Stimulated activated CD8-positive, alpha-beta memory T cell treated with anti-CD3 and anti-CD28 coated beads, Interleukin-4, amount 100 ng/mL, for 48 hours (primary cell): ENCODE measurements at regions not wholly inside any gene's neighbourhood (a gene's known extent, or its start where the extent isn't known, plus 50 kb on each side); places are given as distances from the start of the nearest gene placed in this dataset.

Experiments used
- DNase-seq: peaks from one replicate; pipeline ENCODE4 v3.0.0-alpha.2; 2020

DNA sequence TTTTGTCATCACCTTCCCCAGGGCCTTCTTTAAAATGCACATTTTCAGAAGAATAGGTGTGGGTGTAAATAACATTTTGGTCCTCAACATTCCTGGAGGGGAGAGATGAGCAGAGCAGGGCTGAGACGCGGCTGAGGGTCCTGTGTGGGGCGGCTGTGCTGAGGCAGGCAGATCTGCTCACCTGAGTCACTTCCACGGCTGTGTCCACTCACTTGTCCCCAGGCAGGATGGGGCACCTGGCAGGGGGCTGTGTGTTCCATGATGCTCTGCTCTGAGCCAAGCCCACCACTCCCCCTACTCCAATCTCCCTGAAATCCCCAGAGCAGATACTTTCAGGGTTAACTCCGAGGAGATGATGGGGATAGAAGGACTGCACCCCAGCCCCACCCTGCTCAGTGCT, 93.8 kb downstream of the GLRX3 start:
- no peak for DNase-seq

DNA sequence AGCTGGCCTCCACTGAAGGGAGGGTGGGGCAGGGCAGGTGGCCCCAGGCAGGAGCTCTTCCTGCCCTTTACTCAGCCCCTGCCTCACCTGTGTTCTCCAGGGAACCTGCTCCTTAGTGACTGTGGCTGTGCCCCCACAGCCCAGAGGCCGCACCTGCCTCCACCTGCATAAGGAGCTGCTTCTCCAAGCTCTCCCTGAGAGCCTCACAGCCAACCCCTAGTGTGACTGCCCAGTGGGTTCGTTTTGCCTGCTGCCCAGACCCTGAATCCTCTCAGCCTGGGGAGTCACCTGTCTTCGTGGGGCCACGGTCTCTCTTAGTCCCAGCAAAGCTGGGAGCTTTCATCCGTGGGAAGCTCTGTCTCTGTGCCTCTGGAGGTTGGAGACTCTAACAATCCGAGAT, 94.4 kb downstream of the GLRX3 start:
- DNase-seq, result no peak

DNA sequence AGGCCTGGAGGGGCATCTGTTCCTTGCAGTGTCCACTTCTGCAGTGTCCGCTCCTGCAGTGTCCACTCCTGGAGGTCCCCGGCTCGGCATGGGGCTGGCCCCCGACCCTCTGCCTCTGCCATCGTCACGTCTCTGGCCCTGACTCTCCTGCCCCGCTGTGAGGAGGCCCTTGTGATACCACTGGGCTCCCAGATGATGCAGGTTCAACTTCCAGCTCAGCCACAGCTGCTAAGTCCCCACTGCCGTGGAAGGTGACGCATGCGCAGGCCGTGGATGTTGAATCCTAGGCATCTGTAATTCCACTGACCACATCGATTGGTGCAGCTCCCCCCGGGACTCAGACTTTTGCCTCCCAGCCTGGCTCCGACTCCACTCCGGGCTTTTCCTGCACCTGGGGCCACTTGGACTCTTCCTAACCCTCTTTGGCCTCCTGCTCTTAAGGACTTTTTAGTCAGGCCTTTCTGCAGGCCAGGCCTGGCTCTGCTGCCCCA, 95.1 kb downstream of the GLRX3 start:
- no peak for DNase-seq

DNA sequence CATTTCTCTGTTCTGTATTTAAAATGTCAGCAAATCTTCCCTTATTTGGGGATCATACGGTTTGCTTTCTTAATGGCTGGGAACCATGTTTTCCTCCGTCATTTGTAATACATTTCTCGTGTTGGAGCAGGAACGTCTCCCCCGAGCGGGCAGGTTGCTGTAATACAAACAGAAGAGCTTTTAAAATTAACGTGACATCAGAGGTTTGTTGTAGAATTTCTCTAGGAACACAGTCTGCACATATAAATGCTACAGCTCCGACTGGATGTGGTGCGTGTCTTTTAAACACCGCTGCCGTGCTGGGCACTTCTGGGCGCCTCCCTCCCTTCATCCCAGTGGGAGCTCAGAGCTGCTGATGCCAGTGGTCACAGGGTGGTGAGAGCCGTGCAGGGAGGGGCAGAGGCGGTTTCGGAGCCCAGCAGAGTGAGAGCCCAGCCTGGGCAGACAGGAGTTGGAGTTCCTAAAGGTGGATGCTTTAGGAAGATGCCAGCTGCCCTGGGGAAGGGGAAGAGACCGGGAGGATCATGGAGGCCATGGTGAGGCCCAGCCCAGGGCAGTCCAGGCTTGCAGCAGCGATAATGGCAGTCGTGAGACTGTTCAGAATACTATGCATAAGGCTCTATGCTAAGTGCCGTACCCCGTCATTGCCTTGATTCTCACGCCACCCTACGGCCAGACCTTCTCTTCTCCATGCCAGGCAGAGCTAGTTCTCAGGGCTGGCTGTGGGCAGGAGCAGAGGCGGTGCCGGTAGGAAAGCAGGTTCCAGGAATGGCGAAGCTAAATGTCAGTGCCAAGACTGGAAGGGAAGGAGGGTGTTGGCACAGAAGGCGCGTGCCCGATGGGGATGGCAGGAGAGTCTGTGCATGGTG, 96.2 kb downstream of the GLRX3 start:
- no peak for DNase-seq

DNA sequence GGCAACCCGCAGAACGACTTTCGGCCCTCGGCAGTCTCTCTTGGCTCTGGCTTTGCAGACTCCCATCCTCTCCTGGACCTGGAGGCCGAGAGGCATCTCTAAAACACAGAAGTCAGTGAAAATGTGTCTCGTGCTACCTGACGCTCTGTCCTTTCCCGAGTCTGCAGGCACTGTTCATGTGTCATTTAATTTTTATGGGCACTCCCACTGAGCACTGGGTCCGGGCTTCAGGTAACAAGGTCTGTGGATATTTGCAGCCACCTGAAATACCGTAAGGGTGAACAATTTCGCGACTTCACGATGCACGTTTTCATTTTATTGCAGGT, 96.8 kb downstream of the GLRX3 start:
- no peak for DNase-seq

DNA sequence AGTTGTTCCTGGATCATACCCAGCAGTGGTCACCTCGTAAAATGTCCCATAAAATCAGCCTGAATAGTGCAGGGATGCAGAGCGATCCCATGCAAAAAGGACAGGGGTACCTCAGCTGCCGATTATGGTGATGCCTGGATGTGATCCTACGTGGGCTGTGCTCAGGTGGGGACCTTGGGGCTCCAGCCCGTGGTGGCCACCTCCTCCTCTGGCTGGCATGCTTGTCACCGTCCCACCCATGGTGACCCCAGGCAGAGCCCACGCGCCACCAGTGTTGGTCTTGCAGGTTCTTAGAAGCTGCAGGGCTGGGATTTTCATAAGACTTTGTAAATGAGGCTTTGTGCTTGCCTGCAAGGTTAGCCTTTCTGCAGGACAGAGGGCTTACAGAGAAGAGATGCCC, 97.2 kb downstream of the GLRX3 start:
- DNase-seq, result no peak

DNA sequence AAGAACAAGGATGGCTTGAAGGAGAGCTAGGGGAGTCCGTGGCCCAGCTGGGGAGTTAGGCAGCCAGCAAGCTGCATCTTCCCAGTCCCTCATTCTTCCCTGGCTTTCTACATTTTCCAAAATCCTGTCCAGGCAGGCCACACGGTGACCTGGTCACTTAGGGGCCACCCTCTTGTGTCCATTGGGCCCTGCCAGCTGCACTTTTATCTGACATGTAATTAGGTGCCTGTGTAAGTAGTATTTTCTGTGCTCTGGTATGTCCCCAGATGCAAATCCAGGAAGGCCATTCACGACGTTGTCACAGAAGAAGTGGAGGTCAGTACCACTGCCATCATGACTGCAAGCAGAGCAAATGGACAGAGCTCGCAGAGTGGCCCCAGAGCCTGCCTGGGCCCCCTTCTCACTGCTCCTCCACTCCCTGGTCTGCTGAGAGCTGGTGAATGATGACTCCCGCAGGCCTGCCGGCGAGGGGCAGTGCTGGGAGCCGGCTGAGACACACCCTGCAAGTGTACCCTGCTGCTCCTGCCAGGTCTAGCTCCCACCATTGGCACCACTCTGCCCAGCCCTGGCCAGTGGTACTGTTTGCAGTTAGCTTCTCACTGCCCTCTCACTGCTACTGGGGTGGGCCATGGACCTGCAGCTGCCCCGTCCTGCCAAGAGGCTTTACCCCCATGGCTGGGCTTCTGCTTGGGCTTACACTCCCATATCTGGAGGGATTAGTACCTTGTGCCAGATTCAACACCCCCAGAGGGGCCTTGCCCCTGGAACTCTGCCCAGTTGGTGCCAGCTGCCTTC, 98.2 kb downstream of the GLRX3 start:
- no peak for DNase-seq

DNA sequence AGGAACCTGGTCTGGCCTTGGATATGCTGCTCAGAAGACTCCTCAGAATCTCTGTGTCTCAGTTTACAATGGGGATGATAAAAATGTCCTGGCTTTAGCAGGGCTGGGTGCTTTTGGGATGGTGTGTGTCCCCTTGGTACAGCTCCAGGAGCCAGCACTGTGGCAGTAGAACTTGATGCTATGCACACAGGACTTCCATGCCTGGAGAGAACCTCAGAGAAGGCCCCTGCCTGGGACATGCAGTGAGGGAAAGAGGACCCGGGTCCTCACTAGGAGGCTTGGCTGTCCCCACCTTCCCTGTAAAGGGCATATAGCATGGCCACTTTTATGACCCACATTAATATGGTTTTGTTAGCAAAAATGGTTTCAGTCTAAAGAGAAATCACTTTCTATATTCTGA, 100.5 kb downstream of the GLRX3 start:
- DNase-seq, result peak; percentile 5

DNA sequence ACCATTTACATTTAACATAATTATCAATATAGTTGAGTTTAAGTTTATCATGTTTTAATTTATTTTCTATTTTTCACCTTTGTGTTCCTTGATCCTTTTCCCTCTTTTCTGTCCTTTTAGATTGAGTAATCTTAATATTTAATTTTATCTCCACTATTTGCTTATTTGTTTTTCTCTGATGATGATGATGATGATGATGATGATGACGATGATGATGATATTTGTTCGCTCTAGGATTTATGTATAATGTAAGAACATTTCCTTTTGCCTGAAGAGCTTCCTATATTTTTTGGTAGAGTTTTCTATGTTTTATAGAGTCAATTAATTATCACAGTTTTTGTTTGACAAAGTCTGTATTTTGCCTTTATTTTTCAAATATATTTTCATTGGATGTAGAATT, 104.2 kb downstream of the GLRX3 start:
- DNase-seq, result no peak

DNA sequence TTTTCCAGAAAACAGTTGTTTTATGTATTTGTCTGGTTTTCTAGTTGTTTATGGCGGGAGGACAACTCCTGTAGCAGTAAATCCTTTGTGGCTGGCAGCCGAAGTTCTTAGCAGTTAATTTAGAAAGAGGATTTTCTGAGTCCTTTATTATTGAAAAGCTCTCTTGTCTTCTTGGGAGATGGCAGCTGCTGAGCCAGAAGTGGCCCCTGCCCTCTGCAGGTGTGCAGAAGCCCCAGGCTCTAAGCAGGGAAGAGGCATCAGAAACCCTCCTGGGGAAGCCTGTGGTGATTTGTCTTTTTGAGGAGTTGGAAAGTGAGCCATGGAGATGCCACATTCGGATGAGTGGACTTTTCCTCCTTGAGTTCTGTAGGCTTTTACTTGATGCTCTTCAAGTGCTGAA, 106.3 kb downstream of the GLRX3 start:
- peak; percentile 1 for DNase-seq

DNA sequence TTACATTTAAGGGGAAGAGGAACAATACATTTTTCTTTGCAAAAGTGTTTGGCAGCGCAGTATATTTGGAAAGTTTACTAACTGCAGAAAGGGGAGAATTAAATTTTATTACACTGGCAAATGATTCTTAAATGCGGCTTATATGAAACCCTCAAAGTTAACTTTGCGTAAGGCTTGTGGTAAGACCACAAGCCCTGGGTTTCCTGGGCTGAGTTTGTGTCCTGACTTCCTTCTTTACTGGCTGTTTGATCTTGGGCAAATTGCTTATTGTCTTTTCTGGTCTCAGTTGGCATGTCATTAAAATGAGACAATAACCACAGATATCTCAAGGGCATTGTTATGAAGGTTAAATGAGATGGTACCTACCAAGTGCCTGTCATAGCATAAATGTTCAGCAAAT, 106.8 kb downstream of the GLRX3 start:
- DNase-seq, result peak; percentile 11

DNA sequence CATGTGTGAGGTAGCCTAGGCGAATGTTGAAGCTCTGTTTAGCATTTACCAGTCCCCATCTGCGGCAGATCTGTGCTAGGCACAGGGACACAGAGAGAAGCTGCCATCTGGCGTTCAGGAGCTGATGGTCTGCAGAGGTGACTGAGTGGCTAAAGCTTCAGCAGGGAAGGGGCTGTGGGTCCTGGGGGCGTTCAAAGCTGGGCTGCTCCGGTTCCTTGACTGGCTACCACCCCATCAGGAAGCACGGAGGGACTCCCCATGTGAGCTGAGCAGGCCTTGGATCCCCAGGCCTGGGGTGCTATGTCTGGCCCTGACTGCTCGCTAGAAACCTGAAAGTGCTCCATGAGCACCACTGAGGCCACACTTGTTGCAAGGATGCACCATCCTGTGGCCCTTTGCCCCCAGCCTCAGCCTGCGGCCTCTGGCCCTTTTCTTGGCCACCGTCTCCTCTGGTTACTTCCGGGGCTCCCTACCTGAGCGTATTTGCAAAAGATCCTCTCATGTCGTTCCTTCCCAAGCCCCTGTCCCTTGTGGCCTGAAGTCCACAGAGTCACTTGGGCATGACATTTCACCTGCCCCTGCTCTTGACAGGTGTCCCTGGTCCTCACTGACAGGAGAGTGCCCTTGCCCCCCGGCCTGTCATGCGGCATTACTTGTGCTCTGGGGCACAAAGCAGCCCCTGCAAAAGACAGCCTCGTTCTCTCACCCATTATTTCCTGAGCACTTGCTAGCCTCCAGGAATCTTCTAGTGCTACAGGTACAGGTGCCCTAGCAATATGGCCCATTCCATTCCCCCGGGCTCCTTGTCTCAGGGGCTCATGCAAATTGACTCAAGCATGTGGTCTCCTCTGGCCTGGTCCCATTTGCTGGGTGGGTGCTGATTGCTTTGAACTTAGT, 108.1 kb downstream of the GLRX3 start:
- peak; percentile 10 for DNase-seq

DNA sequence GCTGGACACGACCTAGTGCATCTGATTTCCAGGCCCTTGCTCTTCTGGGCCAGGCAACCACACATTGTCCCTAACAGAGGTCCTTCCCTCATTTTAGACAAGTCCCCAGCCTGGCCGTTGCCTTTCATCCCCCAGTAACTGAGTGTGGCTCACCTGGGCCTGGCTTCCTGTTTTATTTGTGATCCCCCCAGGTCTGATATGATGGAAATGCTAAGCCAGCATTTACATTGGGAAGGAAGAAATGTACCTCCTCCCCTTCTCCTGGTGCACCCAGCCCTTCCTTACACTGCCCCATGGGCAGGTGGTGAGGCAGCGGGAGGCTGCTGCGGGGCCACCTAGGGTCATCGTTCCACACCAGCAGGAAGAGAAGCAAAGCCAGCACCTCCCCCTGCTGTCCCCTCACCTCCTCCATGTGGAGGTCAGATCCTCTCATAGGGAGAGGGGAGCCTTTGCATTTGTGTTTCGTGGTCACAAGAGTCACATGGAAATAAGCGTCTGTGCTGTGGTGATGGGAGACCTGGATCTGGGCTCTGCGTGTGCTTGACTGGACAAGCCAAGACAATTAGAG, 108.8 kb downstream of the GLRX3 start:
- peak; percentile 7 for DNase-seq

DNA sequence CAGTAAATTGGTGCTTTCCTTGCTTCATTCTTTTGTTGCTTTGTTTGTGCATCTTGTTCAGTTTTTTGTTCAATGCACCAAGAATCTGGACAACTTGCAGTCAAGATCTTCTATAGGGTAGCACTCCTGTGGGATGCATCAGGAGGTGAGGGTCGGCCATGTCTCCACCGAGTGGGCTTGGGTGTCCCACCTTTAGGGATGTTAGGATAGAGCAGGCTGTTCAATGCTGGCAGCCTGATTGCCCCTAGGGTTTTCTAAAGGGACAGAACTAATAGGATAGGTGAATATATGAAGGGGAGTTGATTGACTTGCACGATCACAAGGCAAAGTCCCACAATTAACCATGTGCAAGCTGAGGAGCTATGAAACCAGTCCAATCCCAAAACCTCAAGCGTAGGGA, 109.9 kb downstream of the GLRX3 start:
- peak; percentile 2 for DNase-seq

DNA sequence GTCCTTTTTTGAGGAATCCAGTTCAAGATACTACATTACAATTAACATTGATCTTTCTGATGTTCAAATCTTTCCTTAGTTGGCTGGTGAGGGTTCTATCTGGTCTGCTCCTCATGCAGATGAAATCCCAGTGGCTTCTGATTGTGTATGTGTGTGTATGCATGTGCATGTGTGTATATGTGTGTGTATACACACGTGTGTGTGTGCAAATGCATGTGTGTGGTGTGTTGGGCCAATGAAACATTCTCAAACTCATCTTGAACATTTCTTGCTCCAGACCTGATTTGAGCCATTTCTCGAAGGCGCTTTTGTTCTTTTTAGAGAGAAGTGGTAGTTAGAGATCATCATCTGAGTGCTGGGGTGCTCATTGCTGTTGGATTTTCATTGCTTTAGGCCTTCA, 113.9 kb downstream of the GLRX3 start:
- no peak for DNase-seq

DNA sequence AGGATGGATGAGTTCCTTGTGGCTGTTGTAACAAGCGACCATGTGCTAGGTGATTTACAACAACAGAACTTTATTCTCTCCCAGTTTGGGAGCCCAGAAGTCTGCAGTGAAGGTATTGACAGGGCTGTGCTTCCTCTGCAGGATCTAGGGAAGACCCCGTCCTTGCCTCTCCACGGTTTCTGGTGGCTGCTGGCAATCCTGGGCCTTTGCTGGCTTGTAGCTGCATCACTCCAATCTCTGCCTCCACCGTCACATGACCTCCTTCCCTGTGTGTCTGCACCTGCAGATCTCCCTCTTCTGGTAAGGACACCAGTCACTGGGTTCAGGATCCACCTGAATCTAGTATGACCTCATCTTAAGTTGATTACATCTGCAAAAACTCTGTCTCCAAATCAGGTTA, 115.6 kb downstream of the GLRX3 start:
- no peak for DNase-seq

DNA sequence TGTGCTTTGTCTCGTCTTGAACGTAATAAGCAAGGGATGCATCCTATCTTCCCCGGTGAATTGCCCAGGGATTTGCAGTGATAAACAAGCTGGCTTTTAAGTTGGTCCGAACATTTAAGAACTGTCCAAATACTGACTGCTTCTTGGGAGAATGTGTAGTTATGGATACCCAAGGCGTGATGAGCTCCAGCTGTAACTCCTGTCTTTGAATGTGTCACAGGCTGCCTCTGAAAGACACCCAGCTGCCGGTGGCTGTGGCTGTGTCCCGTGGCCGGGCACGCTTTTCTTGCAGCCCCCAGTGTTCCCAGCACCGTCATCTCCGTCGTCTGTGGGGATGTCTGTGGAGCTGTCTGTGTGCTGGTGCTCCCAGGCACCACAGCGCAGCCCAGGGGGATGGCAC, 118.1 kb downstream of the GLRX3 start:
- DNase-seq, result no peak

DNA sequence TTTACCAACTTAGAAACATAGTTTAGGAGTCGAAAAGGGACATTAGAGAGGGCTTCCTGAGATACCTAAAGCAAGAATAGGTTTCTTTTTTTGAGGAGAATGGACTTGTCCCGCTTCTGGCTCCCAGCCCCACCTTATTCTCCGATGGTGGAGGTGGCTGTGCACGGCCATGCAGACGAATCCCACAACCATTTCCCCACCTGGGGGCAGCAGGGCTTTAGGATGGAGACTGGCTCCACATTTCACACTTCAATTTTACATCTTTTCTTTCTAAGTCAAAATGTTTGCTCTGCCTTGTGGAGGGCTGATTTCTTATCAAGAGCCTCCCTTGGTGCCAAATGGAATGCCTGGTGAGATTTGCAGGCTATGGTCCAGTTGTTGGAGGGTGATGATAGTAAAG, 118.5 kb downstream of the GLRX3 start:
- DNase-seq, result no peak

DNA sequence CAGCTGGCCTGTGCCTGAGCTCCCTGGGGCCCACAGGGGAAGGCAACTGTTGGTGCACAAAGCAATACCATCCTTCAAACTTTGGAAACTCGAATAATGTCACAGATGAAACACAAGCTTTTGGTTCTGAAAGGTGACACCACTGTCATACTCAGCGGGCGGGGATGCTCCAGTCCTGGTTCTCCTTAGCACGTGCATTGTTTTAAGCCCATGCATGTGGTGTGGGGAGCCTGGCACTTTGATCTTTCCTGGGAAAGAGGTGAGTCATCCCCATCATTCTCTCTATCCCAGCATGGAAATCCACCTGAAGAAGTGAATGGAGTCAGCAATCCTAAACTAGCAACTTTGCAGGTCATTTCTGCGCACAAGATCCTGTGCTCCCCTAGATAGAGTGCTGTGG, 119.6 kb downstream of the GLRX3 start:
- DNase-seq, result no peak

DNA sequence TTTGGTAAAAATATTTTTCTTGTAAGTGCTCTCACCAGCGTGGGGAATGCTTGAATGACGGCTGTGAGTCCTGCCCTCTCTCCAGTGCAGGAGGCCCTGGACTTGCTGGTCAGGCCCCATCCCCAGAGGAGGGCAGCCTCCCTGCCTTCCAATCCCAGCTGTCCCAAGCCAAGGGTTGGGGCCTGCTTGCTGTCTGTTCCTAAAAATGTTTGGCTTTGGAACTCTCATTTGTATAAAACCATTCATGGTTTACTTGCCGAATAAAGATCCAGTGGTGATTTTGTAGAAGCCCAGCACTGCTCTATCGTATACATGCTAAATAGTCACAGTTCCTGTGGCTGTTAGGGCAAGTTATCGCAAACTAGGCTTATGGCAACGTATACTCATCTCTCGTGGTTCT, 121.7 kb downstream of the GLRX3 start:
- no peak for DNase-seq

DNA sequence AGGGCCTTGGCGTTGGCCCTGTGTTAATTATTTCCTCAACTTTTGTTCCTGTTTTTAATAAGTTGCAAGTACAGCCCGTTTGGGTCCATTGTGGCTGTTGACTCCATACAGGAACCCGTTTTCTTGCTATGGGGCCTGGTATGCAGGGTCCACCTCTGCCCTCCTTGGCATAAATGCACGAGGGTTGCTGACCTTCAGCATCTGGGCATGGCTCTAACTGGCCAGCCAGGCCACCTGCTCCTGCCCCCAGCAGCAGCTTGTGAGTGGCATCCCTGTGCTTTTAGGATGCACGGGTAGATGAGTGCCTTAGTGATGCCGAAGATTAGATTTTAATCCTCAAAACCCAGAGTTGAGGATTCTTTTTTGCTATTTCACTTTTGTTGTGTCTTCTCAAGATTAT, 123.2 kb downstream of the GLRX3 start:
- DNase-seq, result no peak

DNA sequence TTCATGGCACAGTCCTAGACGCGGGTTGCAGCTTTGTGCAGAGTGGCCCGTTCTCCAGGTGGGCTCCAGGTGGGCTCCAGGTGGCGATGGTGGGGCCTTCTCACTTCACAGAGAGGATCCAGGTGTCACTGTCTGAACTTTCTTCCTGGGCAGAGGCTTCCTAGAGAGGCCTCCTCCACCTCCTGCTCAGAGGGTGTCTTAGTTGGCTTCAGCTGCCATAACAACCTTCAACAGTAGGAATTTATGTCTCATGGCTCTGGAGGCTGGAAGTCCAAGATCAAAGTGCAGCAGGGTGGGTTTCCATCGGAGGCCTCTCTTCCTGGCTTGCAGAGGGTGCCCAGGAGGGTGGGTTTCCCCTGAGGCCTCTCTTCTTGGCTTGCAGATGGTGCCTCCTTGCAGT, 125.1 kb downstream of the GLRX3 start:
- DNase-seq, result no peak

DNA sequence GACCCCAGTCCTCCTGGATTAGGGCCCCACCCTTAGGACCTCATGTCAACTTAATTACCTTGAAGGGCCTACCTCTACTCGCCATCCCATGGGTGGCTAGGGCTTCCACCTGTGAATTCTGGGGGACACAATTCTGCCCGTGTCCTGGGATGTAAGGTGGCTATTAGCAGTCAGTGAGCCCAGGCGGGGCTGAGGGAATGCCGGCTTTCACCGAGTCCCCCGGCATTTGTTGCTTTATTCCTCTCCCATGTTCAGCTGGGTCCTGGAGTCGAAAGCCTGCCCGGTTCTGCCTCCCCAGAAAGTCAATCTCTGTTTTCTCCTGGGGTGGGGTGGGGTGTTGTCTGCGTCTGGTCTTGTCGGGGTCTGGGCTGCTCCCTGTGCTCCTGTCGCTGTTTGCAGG, 125.6 kb downstream of the GLRX3 start:
- no peak for DNase-seq
